ENCODE measurements at regions not wholly inside any gene's neighbourhood (a gene's known extent, or its start where the extent isn't known, plus 50 kb on each side); places are given as distances from the start of the nearest gene placed in this dataset.

GRCh38 chr12:68505970-68506369 is 104.7 kb upstream of the RAP1B start:
- no peak for DNase-seq
- Histone ChIP-seq H3K36me3 (no peaks in the 10 kb centered on the region), H3K9me3 (no peaks in the 10 kb centered on the region), H3K4me1 (no peaks in the 10 kb centered on the region), H3K27me3 (replicated peaks in 1 of 7) (no peaks in the 10 kb centered on the region), H3K27ac (no peak overlapping the region), H3K4me3 (no peak overlapping the region)
- 64 to 86% (median 78%) methylated on average over 1 of the region's 1 CpG for WGBS, 5 donors
- intact Hi-C loops (cut with DNase I; ENCODE audit: low total_unique reads): no loop called here
- TF ChIP-seq POLR2A (IDR thresholded peaks at IDR 0.05): no peak
- no peak for TF ChIP-seq CTCF (IDR thresholded peaks at IDR 0.05 in 8 of 11, conservative IDR thresholded peaks at IDR 0.05 in 3 of 11)
- TF ChIP-seq POLR2AphosphoS5 (IDR thresholded peaks at IDR 0.05): no peak

GRCh38 chr12:68506619-68507018 is 104.1 kb upstream of the RAP1B start:
- no peak for DNase-seq
- Histone ChIP-seq H3K27me3 (replicated peaks in 1 of 7) (no peaks in the 10 kb centered on the region), H3K36me3 (no peaks in the 10 kb centered on the region), H3K27ac (no peak overlapping the region), H3K4me3 (no peak overlapping the region), H3K4me1 (no peaks in the 10 kb centered on the region), H3K9me3 (no peaks in the 10 kb centered on the region)
- intact Hi-C loops (cut with DNase I; ENCODE audit: low total_unique reads): no loop called here
- 80 to 99% (median 90%) methylated on average over 4 of the region's 4 CpGs for WGBS, 5 donors
- TF ChIP-seq POLR2A (IDR thresholded peaks at IDR 0.05): no peak
- no peak for TF ChIP-seq CTCF (IDR thresholded peaks at IDR 0.05 in 8 of 11, conservative IDR thresholded peaks at IDR 0.05 in 3 of 11)

GRCh38 chr12:68507657-68508056 is 103.0 kb upstream of the RAP1B start:
- H3K4me1 ChIP-seq: no peaks in the 10 kb centered on the region
- H3K4me3 ChIP-seq: no peak overlapping the region
- no peaks in the 10 kb centered on the region for H3K36me3 ChIP-seq
- no peak for DNase-seq
- 92 to 96% (median 95%) methylated on average over 3 of the region's 3 CpGs for WGBS, 5 donors
- no peaks in the 10 kb centered on the region for H3K9me3 ChIP-seq
- H3K27ac ChIP-seq: no peak overlapping the region
- TF ChIP-seq POLR2A (IDR thresholded peaks at IDR 0.05) (no peak), POLR2AphosphoS5 (IDR thresholded peaks at IDR 0.05) (no peak), CTCF (IDR thresholded peaks at IDR 0.05 in 8 of 11, conservative IDR thresholded peaks at IDR 0.05 in 3 of 11) (no peak)
- no peaks in the 10 kb centered on the region for H3K27me3 ChIP-seq (replicated peaks in 1 of 7)
- intact Hi-C loops (cut with DNase I; ENCODE audit: low total_unique reads): no loop called here

- intact Hi-C loops (cut with DNase I; ENCODE audit: low total_unique reads): no loop called here
- Histone ChIP-seq H3K27me3 (replicated peaks in 1 of 7) (no peaks in the 10 kb centered on the region), H3K27ac (no peak overlapping the region), H3K9me3 (no peaks in the 10 kb centered on the region), H3K4me1 (no peaks in the 10 kb centered on the region), H3K36me3 (no peaks in the 10 kb centered on the region), H3K4me3 (no peak overlapping the region)
- 76 to 82% (median 77%) methylated on average over 2 of the region's 2 CpGs for WGBS, 5 donors
- DNase-seq: no peak
- TF ChIP-seq POLR2AphosphoS5 (IDR thresholded peaks at IDR 0.05) (no peak), POLR2A (IDR thresholded peaks at IDR 0.05) (no peak), CTCF (IDR thresholded peaks at IDR 0.05 in 8 of 11, conservative IDR thresholded peaks at IDR 0.05 in 3 of 11) (no peak)
These were observed 102.1 kb upstream of the RAP1B start for GRCh38 chr12:68508576-68508975.
